HepG2 (cell line): ENCODE measurements at regions not wholly inside any gene's neighbourhood (a gene's known extent, or its start where the extent isn't known, plus 50 kb on each side); places are given as distances from the start of the nearest gene placed in this dataset.

Experiments used
- CTCF ChIP-seq: sonication (generic); formaldehyde crosslinking; IDR thresholded peaks from 2 replicates; pipeline ENCODE4 v1.5.0; 2020; ENCODE audit warnings: mild to moderate bottlenecking, missing genetic modification reagents, moderate library complexity
- GATAD2A ChIP-seq: IDR thresholded peaks from 2 replicates; pipeline ENCODE4 v1.6.1; 2016
- HDAC2 ChIP-seq: sonication (generic); formaldehyde crosslinking; IDR thresholded peaks from 2 replicates; pipeline ENCODE4 v1.4.0; 2020; ENCODE audit warnings: missing genetic modification reagents
- HNF4A ChIP-seq: sonication (generic); formaldehyde crosslinking; IDR thresholded peaks from 2 replicates; pipeline ENCODE4 v1.4.0; 2020; ENCODE audit warnings: missing genetic modification reagents
- LCORL ChIP-seq, 2 experiments: fragments of 450-650 bp in 1 of 2; sonication (generic) in 1 of 2; formaldehyde crosslinking in 1 of 2; IDR thresholded peaks; 2 replicates each; pipeline versions ENCODE4 v1.5.0 to v1.6.1; 2017 to 2020; ENCODE audit warnings: antibody characterized with exemption in 1 of 2, missing genetic modification reagents in 1 of 2
- MTA1 ChIP-seq: sonication (generic); formaldehyde crosslinking; IDR thresholded peaks from 2 replicates; pipeline ENCODE4 v1.4.0; 2020; ENCODE audit warnings: missing genetic modification reagents, mild to moderate bottlenecking, borderline replicate concordance
- PBX2 ChIP-seq: IDR thresholded peaks from 2 replicates; pipeline ENCODE4 v1.6.1; 2016; ENCODE audit warnings: control low read depth
- PCBP2 ChIP-seq: fragments of 200-400 bp; formaldehyde crosslinking; optimal IDR thresholded peaks from 2 replicates; pipeline ENCODE3; 2018; ENCODE audit warnings: low read length, low read depth; ENCODE audit not compliant: poor library complexity, severe bottlenecking
- SAP130 ChIP-seq: IDR thresholded peaks from 2 replicates; pipeline ENCODE4 v1.6.1; 2016; ENCODE audit warnings: low read depth
- SMC3 ChIP-seq: IDR thresholded peaks from 2 replicates; pipeline ENCODE4 v1.6.1; 2011; ENCODE audit warnings: low read length, improper control_type of control experiment
- SOX5 ChIP-seq: IDR thresholded peaks from 2 replicates; pipeline ENCODE4 v1.6.1; 2016; ENCODE audit warnings: borderline replicate concordance
- SRSF1 ChIP-seq: fragments of 200-400 bp; formaldehyde crosslinking; optimal IDR thresholded peaks from 2 replicates; pipeline ENCODE3; 2017; ENCODE audit warnings: mild to moderate bottlenecking, low read depth, low read length, moderate library complexity
- STAG1 ChIP-seq: sonication (generic); formaldehyde crosslinking; IDR thresholded peaks from 2 replicates; pipeline ENCODE4 v1.4.0; 2020; ENCODE audit warnings: missing genetic modification reagents
- ZGPAT ChIP-seq: IDR thresholded peaks from 2 replicates; pipeline ENCODE4 v1.6.1; 2016; ENCODE audit warnings: mild to moderate bottlenecking
- ZNF20 ChIP-seq: sonication (generic); formaldehyde crosslinking; IDR thresholded peaks from 2 replicates; pipeline ENCODE4 v1.4.0; 2020; ENCODE audit warnings: mild to moderate bottlenecking, moderate library complexity, missing genetic modification reagents
- ZNF362 ChIP-seq: sonication (generic); formaldehyde crosslinking; IDR thresholded peaks from 2 replicates; pipeline ENCODE4 v1.4.0; 2020; ENCODE audit warnings: missing genetic modification reagents, mild to moderate bottlenecking, borderline replicate concordance
- ZNF441 ChIP-seq: sonication (generic); formaldehyde crosslinking; IDR thresholded peaks from 2 replicates; pipeline ENCODE4 v1.7.0; 2021; ENCODE audit warnings: missing genetic modification reagents, borderline replicate concordance
- ZNF549 ChIP-seq: sonication (generic); formaldehyde crosslinking; IDR thresholded peaks from 2 replicates; pipeline ENCODE4 v1.5.0; 2020; ENCODE audit warnings: missing genetic modification reagents
- ZNF652 ChIP-seq: IDR thresholded peaks from 2 replicates; pipeline ENCODE4 v1.6.1; 2016; ENCODE audit warnings: low read depth, borderline replicate concordance
- ZNF772 ChIP-seq: sonication (generic); formaldehyde crosslinking; IDR thresholded peaks from 2 replicates; pipeline ENCODE4 v1.5.0; 2020; ENCODE audit warnings: mild to moderate bottlenecking, missing genetic modification reagents
- TF ChIP-seq, protein P1 (sequence below): sonication (generic); formaldehyde crosslinking; IDR thresholded peaks from 2 replicates; pipeline ENCODE4 v1.4.0; 2020; ENCODE audit warnings: missing genetic modification reagents
- TF ChIP-seq, protein P2 (sequence below): fragments of 450-650 bp; IDR thresholded peaks from 2 replicates; pipeline ENCODE4 v1.6.1; 2016

DNA sequence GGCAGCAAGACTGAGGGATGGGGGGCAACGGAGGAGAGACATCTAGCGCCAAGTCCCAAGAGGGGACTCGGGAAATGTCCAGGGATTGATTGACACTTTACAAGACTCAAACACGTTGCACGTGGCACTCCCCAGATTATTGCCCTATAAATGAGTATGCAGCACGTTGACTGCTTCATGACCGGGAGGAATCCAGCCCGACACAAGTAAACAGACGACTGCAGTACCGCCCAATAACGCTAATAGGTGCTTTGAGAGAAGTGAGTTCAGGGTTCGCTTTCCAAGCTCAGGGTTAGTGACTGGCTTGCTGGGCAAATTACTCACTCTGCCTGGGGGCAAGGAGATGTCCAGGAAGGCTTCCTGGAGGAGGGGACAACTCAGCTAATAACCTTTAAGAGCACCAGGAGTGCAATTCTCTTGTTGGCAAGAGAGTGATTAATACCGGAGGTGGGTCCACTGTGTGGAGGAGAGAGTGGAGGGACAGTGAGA, 73.3 kb upstream of the MYL10 start (continued):
- TF ChIP-seq, protein P1, sequence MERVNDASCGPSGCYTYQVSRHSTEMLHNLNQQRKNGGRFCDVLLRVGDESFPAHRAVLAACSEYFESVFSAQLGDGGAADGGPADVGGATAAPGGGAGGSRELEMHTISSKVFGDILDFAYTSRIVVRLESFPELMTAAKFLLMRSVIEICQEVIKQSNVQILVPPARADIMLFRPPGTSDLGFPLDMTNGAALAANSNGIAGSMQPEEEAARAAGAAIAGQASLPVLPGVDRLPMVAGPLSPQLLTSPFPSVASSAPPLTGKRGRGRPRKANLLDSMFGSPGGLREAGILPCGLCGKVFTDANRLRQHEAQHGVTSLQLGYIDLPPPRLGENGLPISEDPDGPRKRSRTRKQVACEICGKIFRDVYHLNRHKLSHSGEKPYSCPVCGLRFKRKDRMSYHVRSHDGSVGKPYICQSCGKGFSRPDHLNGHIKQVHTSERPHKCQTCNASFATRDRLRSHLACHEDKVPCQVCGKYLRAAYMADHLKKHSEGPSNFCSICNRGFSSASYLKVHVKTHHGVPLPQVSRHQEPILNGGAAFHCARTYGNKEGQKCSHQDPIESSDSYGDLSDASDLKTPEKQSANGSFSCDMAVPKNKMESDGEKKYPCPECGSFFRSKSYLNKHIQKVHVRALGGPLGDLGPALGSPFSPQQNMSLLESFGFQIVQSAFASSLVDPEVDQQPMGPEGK (CRISPR knock-in tag) = 0 out of 2 replicates have a peak, but pooled peaks have one; percentile 23
- TF ChIP-seq SOX5 (CRISPR knock-in tag) = 0 out of 2 replicates have a peak, but pooled peaks have one; percentile 10
- TF ChIP-seq HNF4A (CRISPR knock-in tag) = peak; percentile 41; the same call in 1 of the 2 replicates
- 0 out of 2 replicates have a peak, but pooled peaks have one; percentile 10 for TF ChIP-seq ZNF362
- peak; percentile 36 for TF ChIP-seq CTCF
- TF ChIP-seq STAG1 (CRISPR knock-in tag) = peak; percentile 20; the same call in 1 of the 2 replicates
- TF ChIP-seq PBX2 = peak; percentile 44; the same call in 1 of the 2 replicates
- TF ChIP-seq LCORL (IDR thresholded peaks at IDR 0.05) = no peak
- 0 out of 2 replicates have a peak, but pooled peaks have one; percentile 17 for TF ChIP-seq LCORL (CRISPR knock-in tag; IDR thresholded peaks at IDR 0.05)
- TF ChIP-seq ZGPAT (CRISPR knock-in tag) = peak; percentile 42; the same call in 1 of the 2 replicates
- 0 out of 2 replicates have a peak, but pooled peaks have one; percentile 65 for TF ChIP-seq ZNF549
- peak; percentile 68 for TF ChIP-seq ZNF652 (CRISPR knock-in tag)
- TF ChIP-seq SMC3 = peak; percentile 42
- TF ChIP-seq HDAC2 (CRISPR knock-in tag) = 0 out of 2 replicates have a peak, but pooled peaks have one; percentile 14
- 0 out of 2 replicates have a peak, but pooled peaks have one; percentile 31 for TF ChIP-seq SAP130 (CRISPR knock-in tag)
- peak; percentile 16; the same call in 1 of the 2 replicates for TF ChIP-seq GATAD2A (CRISPR knock-in tag)
- no peak for TF ChIP-seq ZNF20
- no peak for TF ChIP-seq PCBP2
- TF ChIP-seq ZNF441 (CRISPR knock-in tag) = no peak
- no peak for TF ChIP-seq SRSF1
- TF ChIP-seq, protein P2, sequence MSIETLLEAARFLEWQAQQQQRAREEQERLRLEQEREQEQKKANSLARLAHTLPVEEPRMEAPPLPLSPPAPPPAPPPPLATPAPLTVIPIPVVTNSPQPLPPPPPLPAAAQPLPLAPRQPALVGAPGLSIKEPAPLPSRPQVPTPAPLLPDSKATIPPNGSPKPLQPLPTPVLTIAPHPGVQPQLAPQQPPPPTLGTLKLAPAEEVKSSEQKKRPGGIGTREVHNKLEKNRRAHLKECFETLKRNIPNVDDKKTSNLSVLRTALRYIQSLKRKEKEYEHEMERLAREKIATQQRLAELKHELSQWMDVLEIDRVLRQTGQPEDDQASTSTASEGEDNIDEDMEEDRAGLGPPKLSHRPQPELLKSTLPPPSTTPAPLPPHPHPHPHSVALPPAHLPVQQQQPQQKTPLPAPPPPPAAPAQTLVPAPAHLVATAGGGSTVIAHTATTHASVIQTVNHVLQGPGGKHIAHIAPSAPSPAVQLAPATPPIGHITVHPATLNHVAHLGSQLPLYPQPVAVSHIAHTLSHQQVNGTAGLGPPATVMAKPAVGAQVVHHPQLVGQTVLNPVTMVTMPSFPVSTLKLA = 0 out of 2 replicates have a peak, but pooled peaks have one; percentile 21
- no peak for TF ChIP-seq MTA1 (CRISPR knock-in tag)
- peak; percentile 28; the same call in 1 of the 2 replicates for TF ChIP-seq ZNF772
